Testis (tissue), 2 donors: ENCODE measurements at regions not wholly inside any gene's neighbourhood (a gene's known extent, or its start where the extent isn't known, plus 50 kb on each side); places are given as distances from the start of the nearest gene placed in this dataset.

Experiments
- DNase-seq: peaks from one replicate; pipeline ENCODE4 v3.0.0-alpha.2; 2019
- H3K27ac ChIP-seq, 2 donors: fragments of 200-600 bp; sonication (generic); one replicate each; pipeline ENCODE4 v1.5.1; 2019
- H3K27me3 ChIP-seq: fragments of 200-600 bp; sonication (generic); one replicate; pipeline ENCODE4 v1.5.1; 2019
- H3K36me3 ChIP-seq: fragments of 200-600 bp; sonication (generic); one replicate; pipeline ENCODE4 v1.5.1; 2017; ENCODE audit warnings: low read depth; ENCODE audit errors: missing control alignments
- H3K4me1 ChIP-seq: fragments of 200-600 bp; sonication (generic); one replicate; pipeline ENCODE4 v1.5.1; 2019
- H3K4me3 ChIP-seq, 2 donors: fragments of 200-600 bp; sonication (generic); one replicate each; pipeline ENCODE4 v1.5.1; 2017 to 2019
- H3K9me3 ChIP-seq: fragments of 200-600 bp; sonication (generic); one replicate; pipeline ENCODE4 v1.5.1; 2017
- CTCF ChIP-seq, 3 experiments: fragments of 450-650 bp in 2 of 3; fragments of 200-600 bp in 1 of 3; sonication (generic) in 1 of 3; IDR thresholded peaks; one replicate each; pipeline ENCODE4 v1.5.1; 2016 to 2019; ENCODE audit warnings: antibody characterized with exemption in 3 of 3, mild to moderate bottlenecking in 2 of 3, moderate library complexity in 1 of 3
- POLR2A ChIP-seq: fragments of 450-650 bp; IDR thresholded peaks from one replicate; pipeline ENCODE4 v1.6.1; 2017; ENCODE audit warnings: antibody characterized with exemption, mild to moderate bottlenecking, moderate library complexity
- WGBS, 2 donors: methylation state at CpG; one replicate each; pipeline ENCODE4 v1.1.5; 2018; 5-methylcytosine and 5-hydroxymethylcytosine counted together
- intact Hi-C: fragments of 100-400 bp; cut with DNase I; formaldehyde crosslinking; loops from one replicate; pipeline ENCODE4 v1.15.1; 2023; ENCODE audit warnings: low total_unique reads

- H3K4me3 ChIP-seq = no peak overlapping the region
- no peaks in the 10 kb centered on the region for H3K9me3 ChIP-seq
- no peaks in the 10 kb centered on the region for H3K4me1 ChIP-seq
- WGBS, 2 donors = 74 to 80% methylated on average over 4 of the region's 4 CpGs
- no peaks in the 10 kb centered on the region for H3K27me3 ChIP-seq
- TF ChIP-seq POLR2A (no peak), CTCF (IDR thresholded peaks at IDR 0.05) (no peak)
- intact Hi-C loops = no loop called here
- no peaks in the 10 kb centered on the region for H3K36me3 ChIP-seq
- DNase-seq = no peak
- H3K27ac ChIP-seq = no peak overlapping the region
Measured at GRCh38 chr5:171538681-171539080, 119.2 kb downstream of the FGF18 start.

- TF ChIP-seq CTCF (IDR thresholded peaks at IDR 0.05) (no peak), POLR2A (no peak)
- Histone ChIP-seq H3K27ac (no peak overlapping the region), H3K4me3 (no peak overlapping the region), H3K4me1 (no peaks in the 10 kb centered on the region), H3K36me3 (no peaks in the 10 kb centered on the region), H3K27me3 (no peaks in the 10 kb centered on the region), H3K9me3 (no peaks in the 10 kb centered on the region)
- 88 to 95% methylated on average over 5 of the region's 5 CpGs for WGBS, 2 donors
- DNase-seq = no peak
- intact Hi-C loops = no loop called here
Measured at GRCh38 chr5:171540865-171541264, 121.4 kb downstream of the FGF18 start.

- H3K36me3 ChIP-seq = no peaks in the 10 kb centered on the region
- WGBS, 2 donors = 90 to 97% methylated on average over 11 to 13 of the region's 13 CpGs
- intact Hi-C loops = no loop called here
- H3K27ac ChIP-seq = no peak overlapping the region
- DNase-seq = no peak
- H3K4me3 ChIP-seq = no peak overlapping the region
- TF ChIP-seq POLR2A (no peak), CTCF (IDR thresholded peaks at IDR 0.05) (no peak)
- no peaks in the 10 kb centered on the region for H3K27me3 ChIP-seq
- no peaks in the 10 kb centered on the region for H3K4me1 ChIP-seq
- H3K9me3 ChIP-seq = no peaks in the 10 kb centered on the region
Measured at GRCh38 chr5:171541341-171541776, 121.9 kb downstream of the FGF18 start.

GRCh38 chr5:171542525-171543140 is 123.2 kb downstream of the FGF18 start:
- Histone ChIP-seq H3K27me3 (no peaks in the 10 kb centered on the region), H3K27ac (no peak overlapping the region), H3K4me3 (no peak overlapping the region), H3K4me1 (no peaks in the 10 kb centered on the region), H3K36me3 (no peaks in the 10 kb centered on the region), H3K9me3 (no peaks in the 10 kb centered on the region)
- WGBS, 2 donors = 73 to 77% methylated on average over 14 to 15 of the region's 15 CpGs
- DNase-seq = no peak
- intact Hi-C loops = no loop called here
- TF ChIP-seq POLR2A = no peak
- no peak for TF ChIP-seq CTCF (IDR thresholded peaks at IDR 0.05)

GRCh38 chr5:171543148-171543815 is 123.8 kb downstream of the FGF18 start:
- no peak for DNase-seq
- Histone ChIP-seq H3K9me3 (no peaks in the 10 kb centered on the region), H3K27ac (no peak overlapping the region), H3K36me3 (no peaks in the 10 kb centered on the region), H3K4me1 (no peaks in the 10 kb centered on the region), H3K4me3 (no peak overlapping the region), H3K27me3 (no peaks in the 10 kb centered on the region)
- no peak for TF ChIP-seq POLR2A
- no peak for TF ChIP-seq CTCF (IDR thresholded peaks at IDR 0.05)
- intact Hi-C loops = no loop called here
- WGBS, 2 donors = 80 to 81% methylated on average over 13 of the region's 13 CpGs
